Ovary (tissue), 3 donors: ENCODE measurements at regions not wholly inside any gene's neighbourhood (a gene's known extent, or its start where the extent isn't known, plus 50 kb on each side); places are given as distances from the start of the nearest gene placed in this dataset.

ENCODE experiments used
- EP300 ChIP-seq: sonication (generic); formaldehyde crosslinking; IDR thresholded peaks from one replicate; pipeline ENCODE4 v1.6.1; 2017; ENCODE audit warnings: antibody characterized with exemption
- POLR2A ChIP-seq: fragments of 450-650 bp; IDR thresholded peaks from one replicate; pipeline ENCODE4 v1.6.1; 2017; ENCODE audit warnings: antibody characterized with exemption, mild to moderate bottlenecking, moderate library complexity
- TF ChIP-seq, protein P1 (sequence below), 3 donors: fragments of 450-650 bp in 2 of 3; fragments of 200-600 bp in 1 of 3; IDR thresholded peaks; one replicate each; pipeline versions ENCODE4 v1.5.1 to v1.8.0; 2016 to 2022; ENCODE audit warnings: antibody characterized with exemption in 3 of 3, mild to moderate bottlenecking in 1 of 3
- donor health status: DM: no; HTN: no; CAD: no.

DNA sequence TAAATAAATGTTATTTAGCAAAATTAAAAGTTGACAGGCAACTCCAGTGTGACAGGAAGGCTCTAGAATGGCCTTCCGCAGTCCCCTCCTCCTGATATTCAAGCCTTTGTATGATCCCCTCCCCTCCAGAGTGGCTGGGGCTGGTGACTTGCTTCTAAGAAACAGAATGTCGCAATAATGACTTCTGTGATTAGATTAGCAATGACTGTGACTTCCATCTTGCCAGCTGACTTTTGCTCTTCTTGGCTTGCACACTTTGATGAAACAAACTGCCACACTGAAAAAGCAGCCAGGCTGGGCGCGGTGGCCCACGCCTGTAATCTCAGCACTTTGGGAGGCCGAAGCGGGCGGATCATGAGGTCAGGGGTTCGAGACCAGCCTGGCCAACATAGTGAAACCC lies 106.5 kb upstream of the LARP1 start:
- TF ChIP-seq, protein P1, sequence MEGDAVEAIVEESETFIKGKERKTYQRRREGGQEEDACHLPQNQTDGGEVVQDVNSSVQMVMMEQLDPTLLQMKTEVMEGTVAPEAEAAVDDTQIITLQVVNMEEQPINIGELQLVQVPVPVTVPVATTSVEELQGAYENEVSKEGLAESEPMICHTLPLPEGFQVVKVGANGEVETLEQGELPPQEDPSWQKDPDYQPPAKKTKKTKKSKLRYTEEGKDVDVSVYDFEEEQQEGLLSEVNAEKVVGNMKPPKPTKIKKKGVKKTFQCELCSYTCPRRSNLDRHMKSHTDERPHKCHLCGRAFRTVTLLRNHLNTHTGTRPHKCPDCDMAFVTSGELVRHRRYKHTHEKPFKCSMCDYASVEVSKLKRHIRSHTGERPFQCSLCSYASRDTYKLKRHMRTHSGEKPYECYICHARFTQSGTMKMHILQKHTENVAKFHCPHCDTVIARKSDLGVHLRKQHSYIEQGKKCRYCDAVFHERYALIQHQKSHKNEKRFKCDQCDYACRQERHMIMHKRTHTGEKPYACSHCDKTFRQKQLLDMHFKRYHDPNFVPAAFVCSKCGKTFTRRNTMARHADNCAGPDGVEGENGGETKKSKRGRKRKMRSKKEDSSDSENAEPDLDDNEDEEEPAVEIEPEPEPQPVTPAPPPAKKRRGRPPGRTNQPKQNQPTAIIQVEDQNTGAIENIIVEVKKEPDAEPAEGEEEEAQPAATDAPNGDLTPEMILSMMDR (IDR thresholded peaks at IDR 0.05) = no peak
- no peak for TF ChIP-seq EP300
- no peak for TF ChIP-seq POLR2A
